H1 (cell line): ENCODE measurements at regions not wholly inside any gene's neighbourhood (a gene's known extent, or its start where the extent isn't known, plus 50 kb on each side); places are given as distances from the start of the nearest gene placed in this dataset.

ENCODE experiments used
- CTCF ChIA-PET: fragments of 300-600 bp; sonication (Branson Sonifier 250); formaldehyde crosslinking; loops from one replicate; lab custom pipeline; 2021; ENCODE audit not compliant: partially characterized antibody; lab: Charles Lee
- POLR2A ChIA-PET: fragments of 300-600 bp; sonication (Branson Sonifier 250); formaldehyde crosslinking; loops from one replicate; lab custom pipeline; 2021; ENCODE audit warnings: inconsistent platforms; ENCODE audit not compliant: partially characterized antibody; lab: Charles Lee
- DNase-seq, 2 experiments: peaks; one replicate each; pipeline versions ENCODE4 v3.0.0 to v3.0.0-alpha.2; 2010 to 2022; ENCODE audit warnings: low spot score in 2 of 2, low read depth in 1 of 2, mixed read lengths in 1 of 2
- FAIRE-seq: peaks from 2 replicates; lab custom pipeline; 2011; peaks lifted over from hg19 to GRCh38; lab: Jason Lieb, UNC
- H2AFZ ChIP-seq: 2 replicates; pipeline ENCODE4 v1.8.1; 2012; ENCODE audit warnings: low read length, inconsistent platforms
- H2AK5ac ChIP-seq: 2 replicates; pipeline ENCODE4 v1.6.1; 2013; ENCODE audit warnings: low read depth, low read length
- H2BK120ac ChIP-seq: replicated peaks from 2 replicates; pipeline ENCODE3; 2013; ENCODE audit warnings: low read depth, low read length, inconsistent platforms
- H2BK12ac ChIP-seq: 2 replicates; pipeline ENCODE4 v1.6.1; 2013; ENCODE audit warnings: low read depth, low read length
- H2BK15ac ChIP-seq: 2 replicates; pipeline ENCODE4 v1.6.1; 2013; ENCODE audit warnings: low read length
- H2BK20ac ChIP-seq: 2 replicates; pipeline ENCODE4 v1.6.1; 2013; ENCODE audit warnings: low read length
- H2BK5ac ChIP-seq: 2 replicates; pipeline ENCODE4 v1.6.1; 2013; ENCODE audit warnings: low read depth, low read length
- H3K14ac ChIP-seq: 2 replicates; pipeline ENCODE4 v1.6.1; 2013; ENCODE audit warnings: inconsistent platforms; ENCODE audit not compliant: insufficient read length
- H3K18ac ChIP-seq: 2 replicates; pipeline ENCODE4 v1.6.1; 2013; ENCODE audit warnings: low read length; ENCODE audit errors: extremely low read depth
- H3K23ac ChIP-seq: 2 replicates; pipeline ENCODE4 v1.6.1; 2013; ENCODE audit warnings: inconsistent platforms; ENCODE audit not compliant: insufficient read length
- H3K23me2 ChIP-seq: 2 replicates; pipeline ENCODE4 v1.6.1; 2013; ENCODE audit warnings: low read depth, low read length
- H3K27ac ChIP-seq: 2 replicates; pipeline ENCODE4 v1.6.1; 2011; ENCODE audit warnings: low read depth, low read length, inconsistent platforms
- H3K27me3 ChIP-seq, 4 experiments: replicated peaks in 1 of 4; 1 replicate in 1 of 4; 2 replicates in 3 of 4; pipeline versions ENCODE4 v1.6.1 to v1.8.1; 2011 to 2013; ENCODE audit warnings: low read length in 3 of 4, mild to moderate bottlenecking in 3 of 4, inconsistent platforms in 2 of 4, mixed read lengths in 2 of 4, moderate library complexity in 1 of 4; ENCODE audit not compliant: control insufficient read depth in 3 of 4, insufficient read depth in 3 of 4; ENCODE audit errors: extremely low read depth in 1 of 4
- H3K36me3 ChIP-seq, 4 experiments: 2 replicates each; pipeline versions ENCODE4 v1.6.1 to v1.8.1; 2011 to 2013; ENCODE audit warnings: mild to moderate bottlenecking in 4 of 4, low read length in 3 of 4, moderate library complexity in 2 of 4, control low read depth in 1 of 4, inconsistent platforms in 1 of 4; ENCODE audit not compliant: insufficient read depth in 4 of 4, control insufficient read depth in 2 of 4
- H3K4ac ChIP-seq: replicated peaks from 2 replicates; pipeline ENCODE3; 2013; ENCODE audit warnings: low read length, low read depth, mixed read lengths, inconsistent platforms; ENCODE audit not compliant: insufficient read length
- H3K4me1 ChIP-seq, 4 experiments: replicated peaks in 1 of 4; 1 replicate in 1 of 4; 2 replicates in 3 of 4; pipeline versions ENCODE4 v1.6.1 to v1.8.1; 2011 to 2013; ENCODE audit warnings: low read length in 3 of 4, inconsistent platforms in 2 of 4, mixed read lengths in 1 of 4; ENCODE audit not compliant: insufficient read depth in 4 of 4, control insufficient read depth in 3 of 4
- H3K4me2 ChIP-seq, 2 experiments: 2 replicates each; pipeline versions ENCODE4 v1.6.1 to v1.8.1; 2011 to 2013; ENCODE audit warnings: low read depth in 2 of 2, low read length in 2 of 2, control low read depth in 1 of 2, inconsistent platforms in 1 of 2, mild to moderate bottlenecking in 1 of 2; ENCODE audit not compliant: insufficient read depth in 1 of 2
- H3K4me3 ChIP-seq, 4 experiments: fragments of 200-600, 300-600 bp in 1 of 4; sonication (generic), shearing (Covaris generic), sonication (Bioruptor Twin) in 1 of 4; 2 replicates each; pipeline versions ENCODE4 v1.5.1 to v1.8.1; 2011 to 2016; ENCODE audit warnings: low read length in 4 of 4, low read depth in 3 of 4, control low read depth in 2 of 4, inconsistent platforms in 2 of 4, mild to moderate bottlenecking in 2 of 4, mixed read lengths in 1 of 4, moderate library complexity in 1 of 4; ENCODE audit not compliant: insufficient read depth in 2 of 4; ENCODE audit errors: extremely low read depth in 1 of 4
- H3K56ac ChIP-seq: replicated peaks from 2 replicates; pipeline ENCODE3; 2013; ENCODE audit warnings: low read depth, mild to moderate bottlenecking, mixed read lengths, low read length, inconsistent platforms; ENCODE audit not compliant: insufficient read length
- H3K79me1 ChIP-seq: 2 replicates; pipeline ENCODE4 v1.6.1; 2013; ENCODE audit warnings: low read depth, low read length, control low read depth
- H3K79me2 ChIP-seq, 2 experiments: 2 replicates each; pipeline versions ENCODE4 v1.6.1 to v1.8.1; 2012 to 2013; ENCODE audit warnings: low read length in 2 of 2, mild to moderate bottlenecking in 2 of 2, inconsistent platforms in 1 of 2; ENCODE audit not compliant: insufficient read depth in 2 of 2, control insufficient read depth in 1 of 2
- H3K9ac ChIP-seq, 4 experiments: replicated peaks in 1 of 4; 1 replicate in 1 of 4; 2 replicates in 3 of 4; pipeline versions ENCODE4 v1.6.1 to v1.8.1; 2011 to 2013; ENCODE audit warnings: low read depth in 3 of 4, low read length in 3 of 4, control low read depth in 2 of 4, mild to moderate bottlenecking in 2 of 4, moderate library complexity in 2 of 4, inconsistent platforms in 1 of 4; ENCODE audit errors: extremely low read depth in 1 of 4
- H3K9me3 ChIP-seq, 2 experiments: 2 replicates each; pipeline versions ENCODE4 v1.6.1 to v1.8.1; 2012 to 2013; ENCODE audit warnings: mild to moderate bottlenecking in 2 of 2, moderate library complexity in 2 of 2, control low read depth in 1 of 2, inconsistent platforms in 1 of 2, low read depth in 1 of 2, low read length in 1 of 2, mixed read lengths in 1 of 2; ENCODE audit not compliant: insufficient read depth in 2 of 2
- H4K20me1 ChIP-seq, 2 experiments: replicated peaks in 1 of 2; 2 replicates each; pipeline versions ENCODE3 to v1.8.1; 2011 to 2013; ENCODE audit warnings: inconsistent platforms in 2 of 2, low read length in 2 of 2, mild to moderate bottlenecking in 1 of 2; ENCODE audit not compliant: insufficient read depth in 2 of 2, control insufficient read depth in 1 of 2
- H4K5ac ChIP-seq: 2 replicates; pipeline ENCODE4 v1.6.1; 2013; ENCODE audit warnings: low read length, low read depth, mixed read lengths, inconsistent platforms; ENCODE audit not compliant: insufficient read length
- H4K8ac ChIP-seq: 2 replicates; pipeline ENCODE4 v1.8.0; 2013; ENCODE audit warnings: mild to moderate bottlenecking, moderate library complexity, low read length, inconsistent platforms; ENCODE audit not compliant: insufficient read depth; ENCODE audit errors: extremely low read depth
- H4K91ac ChIP-seq: replicated peaks from 2 replicates; pipeline ENCODE3; 2013; ENCODE audit warnings: low read length, mixed read lengths, inconsistent platforms; ENCODE audit not compliant: insufficient read length
- MAFK ChIP-seq: IDR thresholded peaks from 2 replicates; pipeline ENCODE4 v1.6.1; 2012; ENCODE audit warnings: low read depth, mild to moderate bottlenecking, improper control_type of control experiment, low read length
- MAX ChIP-seq: IDR thresholded peaks from 2 replicates; pipeline ENCODE4 v1.6.1; 2012; ENCODE audit warnings: inconsistent platforms
- RXRA ChIP-seq: IDR thresholded peaks from 2 replicates; pipeline ENCODE4 v1.6.1; 2011; ENCODE audit warnings: low read depth, mild to moderate bottlenecking, low read length, moderate library complexity; ENCODE audit not compliant: insufficient read depth
- SIRT6 ChIP-seq: IDR thresholded peaks from one replicate; pipeline ENCODE4 v1.7.1; 2012; ENCODE audit warnings: low read length, inconsistent platforms
- WGBS, 2 experiments: shearing (Covaris generic) in 1 of 2; methylation state at CpG; one replicate each; pipeline versions ENCODE4 v1.1.6 to v1.1.7; 2013 to 2015; ENCODE audit warnings: low lambda C conversion rate in 2 of 2, mixed read lengths in 2 of 2, inconsistent platforms in 1 of 2, low coverage in 1 of 2, missing lambda C conversion rate in 1 of 2; ENCODE audit not compliant: insufficient replicate concordance in 2 of 2, insufficient coverage in 1 of 2, insufficient read length in 1 of 2; ENCODE audit errors: extremely low coverage in 1 of 2, missing lambda C conversion rate in 1 of 2; 5-methylcytosine and 5-hydroxymethylcytosine counted together

- no peak overlapping the region for H3K14ac ChIP-seq
- H4K20me1 ChIP-seq = no peaks in the 10 kb centered on the region
- H3K4me3 ChIP-seq = no peak overlapping the region
- ChIA-PET CTCF (interaction anchor here (0.6 to 0.9 kb wide), 2 partner anchors 285 to 605 kb away, joined by 3 to 4 read pairs; no protein-coding TSS in a partner anchor), POLR2A (no interaction called here)
- H3K79me1 ChIP-seq = no peaks in the 10 kb centered on the region
- no peaks in the 10 kb centered on the region for H3K23me2 ChIP-seq
- H4K5ac ChIP-seq = no peak overlapping the region
- H3K36me3 ChIP-seq = no peaks in the 10 kb centered on the region
- TF ChIP-seq RXRA (no peak), MAFK (no peak), MAX (no peak), SIRT6 (no peak)
- H2BK20ac ChIP-seq = no peak overlapping the region
- no peak overlapping the region for H2BK12ac ChIP-seq
- peaks cover 0 to 7% (median 3%) of the 10 kb centered on the region in 4 experiments; a peak in 2 of 7 replicates for H3K4me1 ChIP-seq
- no peak overlapping the region for H2BK120ac ChIP-seq
- no peak overlapping the region for H3K18ac ChIP-seq
- no peak overlapping the region for H2BK15ac ChIP-seq
- FAIRE-seq (no peak), DNase-seq (no peak)
- WGBS, 2 experiments = 93% methylated on average over 1 of the region's 1 CpG; no CpG with 5 or more reads in 1 of the 2 experiments
- H2BK5ac ChIP-seq = no peak overlapping the region
- H3K23ac ChIP-seq = no peak overlapping the region
- no peaks in the 10 kb centered on the region for H3K79me2 ChIP-seq
- H3K9ac ChIP-seq = no peak overlapping the region
- no peak overlapping the region for H3K4me2 ChIP-seq
- H3K9me3 ChIP-seq = no peaks in the 10 kb centered on the region
- H3K4ac ChIP-seq = no peak overlapping the region
- no peak overlapping the region for H2AFZ ChIP-seq
- no peak overlapping the region for H3K56ac ChIP-seq
- peaks cover 0 to 2% (median 0%) of the 10 kb centered on the region in 4 experiments; a peak in 1 of 7 replicates for H3K27me3 ChIP-seq
- no peak overlapping the region for H4K91ac ChIP-seq
- no peak overlapping the region for H3K27ac ChIP-seq
- H4K8ac ChIP-seq = no peak overlapping the region
- no peak overlapping the region for H2AK5ac ChIP-seq
Measured at GRCh38 chr6:11368760-11369159, 136.3 kb upstream of the NEDD9 start.
